GM12878 (cell line): ENCODE measurements at regions not wholly inside any gene's neighbourhood (a gene's known extent, or its start where the extent isn't known, plus 50 kb on each side); places are given as distances from the start of the nearest gene placed in this dataset.
"Not testable (repeated sequence)": the region's sequence is repeated elsewhere in the genome, so short reads cannot be mapped to it uniquely, and the experiment has no call there.

Experiments used
- ATAC-seq: fragments of 200-7000 bp; cut with Tn5 transposase; 3 replicates; pipeline ENCODE4 v1.9.1; 2020; ENCODE audit warnings: mild to moderate bottlenecking, moderate library complexity
- BruUV-seq: library from RNA; stranded (reverse); fragments of 400-500 nt; replicated peaks from 2 replicates; lab custom pipeline; 2021; lab: Mats Ljungman, UMichigan
- CTCF ChIA-PET: fragments of 300-600 bp; sonication (Branson Sonifier 250); formaldehyde crosslinking; extraction: SDS; loops from one replicate; lab custom pipeline; 2021; ENCODE audit warnings: inconsistent platforms; lab: Yijun Ruan, JAX
- POLR2A ChIA-PET: fragments of 350-600 bp; formaldehyde crosslinking; extraction: SDS; loops from one replicate; lab custom pipeline; 2021; ENCODE audit warnings: inconsistent platforms; lab: Charles Lee
- RAD21 ChIA-PET: fragments of 300-600 bp; sonication (Branson Sonifier 250); formaldehyde crosslinking; loops from one replicate; lab custom pipeline; 2023; ENCODE audit warnings: antibody characterized with exemption; ENCODE audit not compliant: unreplicated experiment; lab: Charles Lee
- SMC1A ChIA-PET: fragments of 300-600 bp; sonication (Branson Sonifier 250); formaldehyde crosslinking; loops from one replicate; lab custom pipeline; 2023; ENCODE audit not compliant: unreplicated experiment, uncharacterized antibody; lab: Charles Lee
- DNase-seq: peaks from one replicate; pipeline ENCODE4 v3.0.0-alpha.2; 2011; ENCODE audit warnings: low read depth, low spot score
- FAIRE-seq: peaks from 3 replicates; lab custom pipeline; 2011; peaks lifted over from hg19 to GRCh38; lab: Jason Lieb, UNC
- H2AFZ ChIP-seq: 2 replicates; pipeline ENCODE4 v1.6.0; 2011; ENCODE audit warnings: low read depth, low read length, control low read depth; ENCODE audit not compliant: control insufficient read depth
- H3K27ac ChIP-seq: 2 replicates; pipeline ENCODE4 v1.5.1; 2011; ENCODE audit warnings: control low read depth; ENCODE audit not compliant: control insufficient read depth, insufficient read depth
- H3K27me3 ChIP-seq, 2 experiments: replicated peaks in 1 of 2; 2 replicates each; pipeline versions ENCODE4 v1.6.0 to v1.6.1; 2011; ENCODE audit warnings: low read length in 1 of 2; ENCODE audit not compliant: control insufficient read depth in 2 of 2, insufficient read depth in 2 of 2
- H3K36me3 ChIP-seq, 2 experiments: 2 replicates each; pipeline ENCODE4 v1.5.1; 2011; ENCODE audit warnings: low read length in 1 of 2; ENCODE audit not compliant: control insufficient read depth in 2 of 2, insufficient read depth in 2 of 2
- H3K4me1 ChIP-seq: 2 replicates; pipeline ENCODE4 v1.6.1; 2011; ENCODE audit warnings: mild to moderate bottlenecking, low read length, moderate library complexity, mixed read lengths; ENCODE audit not compliant: control insufficient read depth, insufficient read depth
- H3K4me2 ChIP-seq: 2 replicates; pipeline ENCODE4 v1.6.0; 2011; ENCODE audit warnings: control low read depth; ENCODE audit not compliant: control insufficient read depth, insufficient read depth
- H3K4me3 ChIP-seq: fragments of 200-600 bp; sonication (generic); 2 replicates; pipeline ENCODE4 v1.5.1; 2016
- H3K79me2 ChIP-seq: 2 replicates; pipeline ENCODE4 v1.6.0; 2011; ENCODE audit warnings: low read length; ENCODE audit not compliant: control insufficient read depth, insufficient read depth
- H3K9ac ChIP-seq: 2 replicates; pipeline ENCODE4 v1.8.0; 2011; ENCODE audit warnings: low read length, control low read depth, mixed read lengths; ENCODE audit not compliant: control insufficient read depth, insufficient read depth
- H3K9me3 ChIP-seq: replicated peaks from 3 replicates; pipeline ENCODE4 v1.5.1; 2011; ENCODE audit warnings: mild to moderate bottlenecking, low read length; ENCODE audit not compliant: control insufficient read depth, insufficient read depth
- H4K20me1 ChIP-seq: 2 replicates; pipeline ENCODE4 v1.6.0; 2011; ENCODE audit not compliant: control insufficient read depth, insufficient read depth
- ATF3 ChIP-seq: IDR thresholded peaks from 2 replicates; pipeline ENCODE4 v1.6.1; 2011; ENCODE audit warnings: low read depth, mild to moderate bottlenecking, low read length, moderate library complexity, borderline replicate concordance; ENCODE audit errors: extremely low read depth
- BACH1 ChIP-seq: fragments of 450-650 bp; IDR thresholded peaks from 2 replicates; pipeline ENCODE4 v1.6.1; 2017; ENCODE audit warnings: mild to moderate bottlenecking, borderline replicate concordance
- BCL11A ChIP-seq: IDR thresholded peaks from 2 replicates; pipeline ENCODE4 v1.6.1; 2011; ENCODE audit warnings: low read depth, low read length
- BHLHE40 ChIP-seq, 2 experiments: fragments of 450-650 bp in 1 of 2; IDR thresholded peaks; 2 replicates each; pipeline ENCODE4 v1.6.1; 2011 to 2017; ENCODE audit warnings: low read depth in 2 of 2, borderline replicate concordance in 1 of 2, improper control_type of control experiment in 1 of 2, low read length in 1 of 2, mild to moderate bottlenecking in 1 of 2
- ETV6 ChIP-seq, 2 experiments: fragments of 450-650 bp in 1 of 2; IDR thresholded peaks in 1 of 2; conservative IDR thresholded peaks in 1 of 2; 2 replicates each; pipeline ENCODE4 v1.6.1; 2014; ENCODE audit warnings: antibody characterized with exemption in 1 of 2, borderline replicate concordance in 1 of 2, low read depth in 1 of 2, mild to moderate bottlenecking in 1 of 2, moderate library complexity in 1 of 2
- KDM1A ChIP-seq: fragments of 200-600 bp; sonication (generic); IDR thresholded peaks from 2 replicates; pipeline ENCODE4 v1.6.1; 2016; ENCODE audit warnings: borderline replicate concordance
- MYC ChIP-seq: IDR thresholded peaks from 2 replicates; pipeline ENCODE4 v1.6.1; 2011; ENCODE audit warnings: mild to moderate bottlenecking, low read length, moderate library complexity, inconsistent platforms; ENCODE audit not compliant: insufficient read depth, insufficient replicate concordance, insufficient read length, severe bottlenecking
- POLR2AphosphoS2 ChIP-seq: IDR thresholded peaks from 2 replicates; pipeline ENCODE4 v1.6.1; 2011; ENCODE audit warnings: low read depth, mild to moderate bottlenecking, low read length, improper control_type of control experiment, moderate library complexity
- RELB ChIP-seq: fragments of 450-650 bp; IDR thresholded peaks from 2 replicates; pipeline ENCODE4 v1.6.1; 2017; ENCODE audit warnings: low read depth, mild to moderate bottlenecking, moderate library complexity
- ZNF687 ChIP-seq: fragments of 450-650 bp; IDR thresholded peaks from 2 replicates; pipeline ENCODE4 v1.6.1; 2017; ENCODE audit warnings: mild to moderate bottlenecking, moderate library complexity
- WGBS: methylation state at CpG from one replicate; pipeline ENCODE4 v1.1.6; 2016; ENCODE audit warnings: low lambda C conversion rate; ENCODE audit not compliant: insufficient replicate concordance, insufficient coverage; ENCODE audit errors: missing lambda C conversion rate; 5-methylcytosine and 5-hydroxymethylcytosine counted together
- in situ Hi-C: fragments of 300-500 bp; cut with MboI; formaldehyde crosslinking; loops from 9 replicates; pipeline ENCODE4 v1.14.3; 2018; ENCODE audit warnings: mixed read lengths
- intact Hi-C: fragments of 100-400 bp; cut with micrococcal nuclease; formaldehyde crosslinking; loops from one replicate; pipeline ENCODE4 v1.14.2; 2022; ENCODE audit not compliant: unreplicated experiment

DNA sequence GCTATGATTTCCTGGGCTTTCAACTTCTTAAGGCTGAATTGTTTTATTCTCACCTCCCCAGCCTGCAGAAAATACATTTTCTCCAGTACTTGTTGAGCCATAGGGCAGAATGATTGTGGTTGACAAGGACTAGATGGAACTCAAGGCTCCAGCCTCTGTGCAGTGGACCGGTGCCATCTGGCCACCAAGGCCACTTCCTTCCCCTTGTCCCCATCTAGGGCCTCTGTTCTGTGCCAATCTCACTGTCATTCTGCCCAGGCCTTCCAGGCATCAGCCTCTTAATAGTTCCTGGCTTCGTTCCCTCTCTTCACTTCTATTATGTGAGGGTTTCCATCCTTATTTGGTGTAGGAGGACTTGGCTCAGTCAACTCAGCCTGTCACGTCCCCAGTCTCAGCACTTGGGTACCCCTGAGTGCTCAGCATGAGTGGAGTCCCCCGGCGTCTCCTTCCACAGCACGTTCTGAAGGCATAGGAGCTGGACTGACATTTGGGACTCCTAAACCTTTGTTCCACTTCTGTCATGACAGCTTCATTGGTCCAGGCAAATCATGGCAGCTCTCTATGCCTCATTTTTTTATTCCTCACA is 4221.0 kb upstream of the OR11H1 start:
- H3K4me2 ChIP-seq, BruUV-seq, RAD21 ChIA-PET, in situ Hi-C loops, H3K4me1 ChIP-seq, ATAC-seq, H3K27me3 ChIP-seq, H3K9me3 ChIP-seq, POLR2A ChIA-PET, H3K36me3 ChIP-seq, DNase-seq, FAIRE-seq, H3K4me3 ChIP-seq, H3K79me2 ChIP-seq, H3K27ac ChIP-seq, CTCF ChIA-PET, H4K20me1 ChIP-seq, H3K9ac ChIP-seq, H2AFZ ChIP-seq, intact Hi-C loops, SMC1A ChIA-PET: not testable (repeated sequence)
- WGBS, result 21% methylated on average over 6 of the region's 6 CpGs

DNA sequence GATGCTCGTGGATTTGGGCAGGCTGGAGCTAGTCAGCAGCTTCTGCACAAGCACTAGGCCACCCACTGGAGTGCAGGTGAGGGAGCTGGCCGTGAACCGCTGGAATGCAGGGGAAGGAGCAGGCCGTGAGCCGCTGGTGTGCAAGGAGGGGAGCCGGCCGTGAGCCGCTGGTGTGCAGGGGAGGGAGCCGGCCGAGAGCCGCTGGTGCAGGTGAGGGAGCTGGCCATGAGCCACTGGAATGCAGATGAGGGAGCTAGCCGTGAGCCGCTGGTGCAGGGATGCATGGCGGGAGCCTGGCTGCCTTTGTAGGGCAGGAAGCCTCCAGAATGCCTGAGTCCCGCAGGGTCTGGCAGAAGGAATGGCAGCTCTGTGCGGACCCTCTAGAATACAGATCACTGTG is 4220.0 kb upstream of the OR11H1 start:
- H3K27ac ChIP-seq, result no peak overlapping the region
- 41% methylated on average over 16 of the region's 16 CpGs for WGBS
- in situ Hi-C loops, result no loop called here
- DNase-seq, result no peak
- no peaks in the 10 kb centered on the region for H4K20me1 ChIP-seq
- ChIA-PET SMC1A (no interaction called here), POLR2A (no interaction called here), CTCF (no interaction called here), RAD21 (no interaction called here)
- H3K27me3 ChIP-seq, result no peaks in the 10 kb centered on the region
- H3K36me3 ChIP-seq, result no peaks in the 10 kb centered on the region
- FAIRE-seq, result no peak
- no peak overlapping the region for H3K4me3 ChIP-seq
- H3K4me2 ChIP-seq, result no peak overlapping the region
- H3K4me1 ChIP-seq, result no peaks in the 10 kb centered on the region
- no TSS peak for BruUV-seq
- no peaks in the 10 kb centered on the region; the same call in 2 of the 3 replicates for H3K9me3 ChIP-seq
- intact Hi-C loops, result no loop called here
- H3K9ac ChIP-seq, result no peak overlapping the region
- H2AFZ ChIP-seq, result no peak overlapping the region
- H3K79me2 ChIP-seq, result no peaks in the 10 kb centered on the region
- ATAC-seq, result no peak
- no peak for TF ChIP-seq ATF3
- no peak for TF ChIP-seq RELB
- no peak for TF ChIP-seq BHLHE40 (IDR thresholded peaks at IDR 0.05; ENCODE audit: borderline replicate concordance in 1 of 2, low read depth in 2 of 2, low read length in 1 of 2)
- TF ChIP-seq ETV6 (conservative IDR thresholded peaks at IDR 0.05 in 1 of 2, IDR thresholded peaks at IDR 0.05 in 1 of 2; ENCODE audit: borderline replicate concordance in 1 of 2, low read depth in 1 of 2), result no peak
- no peak for TF ChIP-seq KDM1A
- no peak for TF ChIP-seq BACH1
- TF ChIP-seq ZNF687, result no peak
- no peak for TF ChIP-seq MYC
- no peak for TF ChIP-seq POLR2AphosphoS2
- TF ChIP-seq BCL11A, result no peak
